ENCODE measurements at regions not wholly inside any gene's neighbourhood (a gene's known extent, or its start where the extent isn't known, plus 50 kb on each side); places are given as distances from the start of the nearest gene placed in this dataset.
A peak's percentile ranks its signal among the peaks of the same experiment; 100 is the strongest.

DNA sequence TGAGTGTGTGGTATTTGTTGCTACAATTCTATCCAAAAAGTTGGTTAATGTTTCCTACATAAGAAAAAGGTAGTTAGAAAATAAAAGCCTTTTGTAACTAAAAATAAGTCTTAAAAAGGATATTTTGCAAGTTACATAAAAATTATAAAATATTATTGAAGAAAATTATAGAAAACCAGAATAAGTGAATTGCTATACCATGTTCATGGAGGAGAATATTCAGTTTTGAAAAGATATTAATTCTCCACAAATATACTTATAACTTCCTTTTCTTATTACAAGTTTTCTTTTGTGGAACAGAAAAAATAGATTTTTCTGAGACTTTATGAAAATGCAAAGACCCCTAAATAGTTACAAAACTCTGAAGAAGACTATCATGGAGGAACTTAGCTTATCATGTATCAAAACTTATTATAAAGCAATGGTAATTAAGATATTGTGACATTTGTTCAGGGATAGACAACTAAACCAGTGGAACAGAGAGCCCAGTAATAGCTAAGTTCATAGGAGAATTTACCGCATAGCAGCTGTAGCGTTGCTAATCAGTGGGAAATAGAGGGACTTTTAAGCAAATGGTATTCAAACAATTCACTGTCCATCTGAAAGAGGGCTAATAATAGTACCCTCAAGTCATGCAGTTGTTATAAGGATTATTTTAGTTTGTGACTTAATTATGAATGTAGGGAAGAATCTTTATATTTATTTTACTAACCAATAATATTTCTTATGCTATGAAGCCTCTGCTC lies 515.2 kb upstream of the ZNF608 start:
- Mint-ChIP-seq H3K27me3 (ENCODE audit: unreplicated experiment) (peaks cover 3% of the 10 kb centered on the region), H3K36me3 (ENCODE audit: unreplicated experiment) (peaks cover 4% of the 10 kb centered on the region), H3K4me3 (ENCODE audit: unreplicated experiment) (no peak overlapping the region), H3K4me1 (ENCODE audit: low read depth, unreplicated experiment) (peaks cover 5% of the 10 kb centered on the region), H3K9me3 (ENCODE audit: unreplicated experiment) (no peaks in the 10 kb centered on the region), H3K27ac (ENCODE audit: unreplicated experiment) (no peak overlapping the region)
- TF ChIP-seq, protein P1, sequence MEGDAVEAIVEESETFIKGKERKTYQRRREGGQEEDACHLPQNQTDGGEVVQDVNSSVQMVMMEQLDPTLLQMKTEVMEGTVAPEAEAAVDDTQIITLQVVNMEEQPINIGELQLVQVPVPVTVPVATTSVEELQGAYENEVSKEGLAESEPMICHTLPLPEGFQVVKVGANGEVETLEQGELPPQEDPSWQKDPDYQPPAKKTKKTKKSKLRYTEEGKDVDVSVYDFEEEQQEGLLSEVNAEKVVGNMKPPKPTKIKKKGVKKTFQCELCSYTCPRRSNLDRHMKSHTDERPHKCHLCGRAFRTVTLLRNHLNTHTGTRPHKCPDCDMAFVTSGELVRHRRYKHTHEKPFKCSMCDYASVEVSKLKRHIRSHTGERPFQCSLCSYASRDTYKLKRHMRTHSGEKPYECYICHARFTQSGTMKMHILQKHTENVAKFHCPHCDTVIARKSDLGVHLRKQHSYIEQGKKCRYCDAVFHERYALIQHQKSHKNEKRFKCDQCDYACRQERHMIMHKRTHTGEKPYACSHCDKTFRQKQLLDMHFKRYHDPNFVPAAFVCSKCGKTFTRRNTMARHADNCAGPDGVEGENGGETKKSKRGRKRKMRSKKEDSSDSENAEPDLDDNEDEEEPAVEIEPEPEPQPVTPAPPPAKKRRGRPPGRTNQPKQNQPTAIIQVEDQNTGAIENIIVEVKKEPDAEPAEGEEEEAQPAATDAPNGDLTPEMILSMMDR (IDR thresholded peaks at IDR 0.05; ENCODE audit: partially characterized antibody, unreplicated experiment): no peak
- DNase-seq: no peak

DNA sequence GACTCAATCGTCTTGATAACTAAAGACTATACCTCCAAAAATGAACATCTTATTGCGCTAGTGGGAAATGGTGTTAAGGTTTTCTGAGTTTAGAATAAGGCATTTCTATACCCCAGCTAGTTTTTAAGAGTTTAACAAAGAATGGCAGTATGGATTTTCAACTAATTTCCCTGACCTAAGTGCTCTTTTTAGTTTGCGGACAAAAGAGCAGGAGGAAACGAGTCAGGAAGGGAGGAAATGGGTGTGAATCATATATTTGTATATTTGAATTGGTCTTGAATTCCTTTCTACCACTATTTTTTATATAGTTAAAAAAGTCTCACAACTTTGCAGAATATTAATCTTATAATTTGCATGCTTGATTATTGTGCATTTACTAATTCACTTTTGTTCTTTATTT lies 516.3 kb upstream of the ZNF608 start:
- H3K4me3 Mint-ChIP-seq (ENCODE audit: unreplicated experiment): no peak overlapping the region
- no peak overlapping the region for H3K27ac Mint-ChIP-seq (ENCODE audit: unreplicated experiment)
- peaks cover 3% of the 10 kb centered on the region for H3K27me3 Mint-ChIP-seq (ENCODE audit: unreplicated experiment)
- no peak for DNase-seq
- peaks cover 4% of the 10 kb centered on the region for H3K36me3 Mint-ChIP-seq (ENCODE audit: unreplicated experiment)
- H3K4me1 Mint-ChIP-seq (ENCODE audit: low read depth, unreplicated experiment): peaks cover 7% of the 10 kb centered on the region
- H3K9me3 Mint-ChIP-seq (ENCODE audit: unreplicated experiment): no peaks in the 10 kb centered on the region
- TF ChIP-seq, protein P1 (IDR thresholded peaks at IDR 0.05; ENCODE audit: partially characterized antibody, unreplicated experiment): no peak

DNA sequence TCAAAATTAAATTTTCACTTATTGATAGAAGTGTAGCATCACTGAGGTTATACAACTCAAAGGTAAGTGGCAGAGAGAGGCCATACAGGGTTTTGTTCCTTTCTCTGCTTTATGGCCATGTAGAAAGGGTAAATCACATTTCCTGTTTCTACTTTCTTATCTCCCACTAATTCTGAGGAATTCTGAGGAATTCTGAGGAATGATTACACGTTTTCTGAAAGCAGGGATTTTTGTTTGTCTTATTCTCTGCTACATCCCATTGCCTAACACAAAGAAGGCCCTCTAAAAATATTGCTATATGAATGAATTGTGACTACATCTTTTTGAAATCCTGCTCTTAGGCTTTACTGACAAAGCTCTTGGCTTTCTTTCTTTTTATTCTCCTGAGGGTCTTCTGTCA lies 516.9 kb upstream of the ZNF608 start:
- no peak for DNase-seq
- peaks cover 10% of the 10 kb centered on the region for H3K4me1 Mint-ChIP-seq (ENCODE audit: low read depth, unreplicated experiment)
- H3K27me3 Mint-ChIP-seq (ENCODE audit: unreplicated experiment): peaks cover 3% of the 10 kb centered on the region
- H3K27ac Mint-ChIP-seq (ENCODE audit: unreplicated experiment): no peak overlapping the region
- H3K36me3 Mint-ChIP-seq (ENCODE audit: unreplicated experiment): peaks cover 3% of the 10 kb centered on the region
- TF ChIP-seq, protein P1 (IDR thresholded peaks at IDR 0.05; ENCODE audit: partially characterized antibody, unreplicated experiment): no peak
- no peak overlapping the region for H3K4me3 Mint-ChIP-seq (ENCODE audit: unreplicated experiment)
- no peaks in the 10 kb centered on the region for H3K9me3 Mint-ChIP-seq (ENCODE audit: unreplicated experiment)

DNA sequence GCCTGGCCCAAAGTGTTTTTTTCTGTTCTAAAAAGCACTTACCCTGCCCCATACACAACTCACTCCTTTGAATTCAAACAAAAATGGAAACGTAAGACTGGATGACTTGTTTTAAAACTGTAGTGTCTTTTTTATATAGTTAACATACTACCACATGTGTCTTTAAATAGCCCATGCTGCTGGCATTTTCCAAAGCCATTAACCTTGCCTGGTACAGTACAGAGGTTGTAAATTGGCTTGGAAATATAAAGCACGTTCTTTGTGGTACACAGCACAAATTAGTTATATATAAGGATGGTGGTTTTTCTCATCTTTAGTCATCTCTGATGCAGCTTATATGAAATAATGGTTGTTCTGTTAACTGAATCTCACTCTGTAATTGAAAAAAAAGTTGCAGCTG lies 519.7 kb upstream of the ZNF608 start:
- H3K4me3 Mint-ChIP-seq (ENCODE audit: unreplicated experiment): no peak overlapping the region
- peaks cover 3% of the 10 kb centered on the region for H3K27me3 Mint-ChIP-seq (ENCODE audit: unreplicated experiment)
- TF ChIP-seq, protein P1 (IDR thresholded peaks at IDR 0.05; ENCODE audit: partially characterized antibody, unreplicated experiment): no peak

DNA sequence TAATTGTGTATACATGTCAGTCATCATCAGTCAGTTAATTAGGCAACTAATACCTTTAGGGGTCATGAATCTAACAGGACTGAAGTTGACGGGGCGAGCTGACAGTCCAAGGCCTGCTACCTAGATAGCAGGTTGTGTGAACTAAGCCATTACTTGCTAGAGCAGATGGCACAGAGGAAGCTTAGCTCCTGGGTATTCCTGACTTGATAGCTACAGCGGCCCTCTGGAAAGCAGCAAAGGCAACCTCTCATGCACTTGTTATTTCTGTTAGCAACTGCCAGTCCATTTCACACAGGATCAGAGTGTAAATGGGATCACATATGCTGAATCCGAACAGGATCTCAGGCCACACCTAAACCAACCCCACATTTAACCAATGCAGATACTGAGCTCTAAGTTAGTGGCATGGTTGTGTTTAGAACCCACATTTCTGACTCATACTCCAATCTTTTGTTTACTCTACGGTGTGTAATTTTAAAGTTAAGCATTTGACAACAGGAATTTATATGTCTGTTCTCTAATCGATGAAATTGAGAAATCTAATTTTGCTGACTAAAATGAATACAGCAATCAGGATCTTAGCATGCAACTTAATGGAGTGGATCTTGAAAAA lies 521.3 kb upstream of the ZNF608 start:
- TF ChIP-seq, protein P1 (IDR thresholded peaks at IDR 0.05; ENCODE audit: partially characterized antibody, unreplicated experiment): no peak
- H3K36me3 Mint-ChIP-seq (ENCODE audit: unreplicated experiment): no peaks in the 10 kb centered on the region

More for the DNA sequence above, 519.7 kb upstream of the ZNF608 start:
- H3K9me3 Mint-ChIP-seq (ENCODE audit: unreplicated experiment): no peaks in the 10 kb centered on the region
- DNase-seq: no peak
- H3K36me3 Mint-ChIP-seq (ENCODE audit: unreplicated experiment): no peaks in the 10 kb centered on the region
- peaks cover 9% of the 10 kb centered on the region for H3K4me1 Mint-ChIP-seq (ENCODE audit: low read depth, unreplicated experiment)
- H3K27ac Mint-ChIP-seq (ENCODE audit: unreplicated experiment): no peak overlapping the region

More for the DNA sequence above, 521.3 kb upstream of the ZNF608 start:
- peak overlapping the region; percentile 44 for H3K27ac Mint-ChIP-seq (ENCODE audit: unreplicated experiment)
- DNase-seq: no peak
- H3K4me1 Mint-ChIP-seq (ENCODE audit: low read depth, unreplicated experiment): peaks cover 9% of the 10 kb centered on the region
- H3K4me3 Mint-ChIP-seq (ENCODE audit: unreplicated experiment): no peak overlapping the region
- peaks cover 3% of the 10 kb centered on the region for H3K27me3 Mint-ChIP-seq (ENCODE audit: unreplicated experiment)
- H3K9me3 Mint-ChIP-seq (ENCODE audit: unreplicated experiment): no peaks in the 10 kb centered on the region

All from glutamatergic neuron (in vitro differentiated cells).